ENCODE measurements at regions not wholly inside any gene's neighbourhood (a gene's known extent, or its start where the extent isn't known, plus 50 kb on each side); places are given as distances from the start of the nearest gene placed in this dataset.
"Not testable (repeated sequence)": the region's sequence is repeated elsewhere in the genome, so short reads cannot be mapped to it uniquely, and the experiment has no call there.

DNA sequence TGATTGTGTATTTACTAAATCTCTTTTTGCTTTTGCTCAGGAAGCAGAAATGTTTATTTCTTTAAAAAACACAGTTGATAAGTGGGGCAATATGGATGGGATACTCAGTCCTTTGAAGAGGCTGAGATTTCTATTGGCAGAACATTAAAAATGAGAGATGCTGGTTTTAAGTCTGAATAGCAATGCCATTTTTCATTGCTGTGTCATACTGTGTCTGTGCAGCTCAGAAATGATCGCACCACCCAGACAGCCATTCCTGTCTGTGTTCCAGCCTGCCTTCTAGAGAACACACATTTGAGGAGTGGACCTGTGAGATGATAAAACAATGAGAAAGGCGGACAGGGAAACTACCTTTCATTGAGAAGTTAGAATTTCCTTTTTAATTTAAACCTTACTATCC lies 231.2 kb upstream of the USP24 start:
- no peak for DNase-seq (ENCODE audit: low read depth)

DNA sequence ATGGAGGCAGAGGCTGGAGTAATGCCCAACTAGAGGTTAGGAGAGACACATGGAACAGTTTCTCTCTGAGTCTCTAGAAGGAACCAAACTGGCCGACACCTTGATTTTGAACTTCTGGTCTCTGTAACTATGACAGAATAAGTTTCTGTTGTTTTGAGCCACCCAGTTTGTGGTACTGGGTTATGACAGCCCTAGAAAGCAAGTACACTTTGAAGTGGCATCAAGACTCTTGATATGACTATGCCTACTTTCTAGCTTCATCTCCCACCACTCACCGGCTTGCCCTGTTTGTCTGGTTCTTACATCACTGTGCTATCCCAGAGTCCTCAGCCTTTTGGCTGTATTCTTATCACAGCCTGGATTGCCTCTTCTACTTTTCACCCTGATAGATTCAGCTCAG lies 230.3 kb upstream of the USP24 start:
- DNase-seq (ENCODE audit: low read depth), result no peak

DNA sequence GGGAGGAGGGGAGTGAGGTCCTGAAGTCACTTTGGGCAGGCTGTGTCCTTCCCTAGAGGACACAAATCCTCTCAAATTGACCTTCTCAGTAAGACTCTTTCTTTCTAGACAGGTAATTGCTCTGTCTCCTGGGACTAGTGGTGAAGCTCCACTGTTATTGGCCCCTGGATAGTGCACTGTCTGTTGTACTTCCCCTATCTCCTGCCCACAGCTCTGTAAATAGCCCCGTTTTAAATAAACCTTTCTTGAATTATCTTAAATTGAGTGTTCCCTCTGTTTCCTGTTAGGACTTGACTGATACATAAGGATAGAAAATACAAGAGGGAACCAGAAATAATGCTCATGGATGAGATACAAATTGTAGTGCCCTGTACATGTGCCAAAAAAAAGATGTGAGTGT lies 229.5 kb upstream of the USP24 start:
- no peak for DNase-seq (ENCODE audit: low read depth)

DNA sequence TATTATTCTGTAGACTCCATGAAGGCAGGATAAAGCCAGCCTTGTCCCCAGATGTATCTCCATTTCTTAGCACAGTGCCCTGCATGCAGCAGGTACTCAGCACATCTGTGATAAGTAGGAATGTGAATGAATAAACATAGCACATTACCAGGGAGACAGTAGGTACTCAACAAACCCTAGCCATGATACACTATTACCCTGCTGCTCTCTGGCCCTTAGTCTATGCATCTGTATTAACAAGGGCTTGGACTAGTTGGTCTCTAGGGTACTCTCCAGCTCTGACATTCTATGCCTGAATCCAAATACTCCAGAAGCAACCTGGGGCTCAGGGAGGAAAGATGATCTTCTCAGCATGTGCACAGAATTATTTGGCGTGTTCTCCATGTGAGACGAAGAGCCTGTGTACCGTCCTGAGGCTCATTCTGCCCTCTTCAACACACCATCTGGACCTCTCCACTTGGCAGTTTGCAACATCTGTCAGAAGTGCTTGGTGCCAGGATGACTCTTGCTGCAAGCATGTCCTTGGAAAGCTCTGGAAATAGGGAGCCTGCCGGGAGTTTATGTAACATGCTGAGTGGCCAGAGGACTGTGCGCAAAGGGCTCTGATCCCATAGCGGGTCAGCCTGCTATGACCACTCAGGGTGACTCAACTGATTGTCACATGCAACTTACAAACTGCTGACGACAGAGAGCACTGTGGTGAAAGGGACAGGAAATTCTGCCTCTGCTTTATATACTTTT lies 228.2 kb upstream of the USP24 start:
- no peak for DNase-seq (ENCODE audit: low read depth)

- DNase-seq (ENCODE audit: low read depth), result no peak
These were observed 226.3 kb upstream of the USP24 start for GRCh38 chr1:55441489-55441888.

- DNase-seq (ENCODE audit: low read depth), result no peak
These were observed 222.5 kb upstream of the USP24 start for GRCh38 chr1:55437692-55438091.

- DNase-seq (ENCODE audit: low read depth), result not testable (repeated sequence)
These were observed 215.6 kb upstream of the USP24 start for GRCh38 chr1:55430720-55431119.

DNA sequence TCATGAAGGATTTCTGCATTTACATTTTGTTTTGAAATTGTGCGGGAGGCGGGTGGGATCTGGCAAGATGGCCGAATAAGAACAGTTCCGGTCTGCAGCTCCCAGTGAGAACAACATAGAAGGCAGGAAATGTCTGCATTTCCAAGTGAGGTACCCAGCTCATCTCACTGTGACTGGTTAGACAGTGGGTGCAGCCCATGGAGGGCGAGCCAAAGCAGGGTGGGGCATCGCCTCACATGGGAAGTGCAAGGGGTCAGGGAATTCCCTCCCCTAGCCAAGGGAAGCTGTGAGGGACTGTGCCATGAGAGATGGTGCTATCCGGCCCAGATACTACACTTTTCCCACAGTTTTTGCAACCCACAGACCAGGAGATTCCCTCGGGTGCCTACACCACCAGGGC lies 215.0 kb upstream of the USP24 start:
- DNase-seq (ENCODE audit: low read depth), result not testable (repeated sequence)

DNA sequence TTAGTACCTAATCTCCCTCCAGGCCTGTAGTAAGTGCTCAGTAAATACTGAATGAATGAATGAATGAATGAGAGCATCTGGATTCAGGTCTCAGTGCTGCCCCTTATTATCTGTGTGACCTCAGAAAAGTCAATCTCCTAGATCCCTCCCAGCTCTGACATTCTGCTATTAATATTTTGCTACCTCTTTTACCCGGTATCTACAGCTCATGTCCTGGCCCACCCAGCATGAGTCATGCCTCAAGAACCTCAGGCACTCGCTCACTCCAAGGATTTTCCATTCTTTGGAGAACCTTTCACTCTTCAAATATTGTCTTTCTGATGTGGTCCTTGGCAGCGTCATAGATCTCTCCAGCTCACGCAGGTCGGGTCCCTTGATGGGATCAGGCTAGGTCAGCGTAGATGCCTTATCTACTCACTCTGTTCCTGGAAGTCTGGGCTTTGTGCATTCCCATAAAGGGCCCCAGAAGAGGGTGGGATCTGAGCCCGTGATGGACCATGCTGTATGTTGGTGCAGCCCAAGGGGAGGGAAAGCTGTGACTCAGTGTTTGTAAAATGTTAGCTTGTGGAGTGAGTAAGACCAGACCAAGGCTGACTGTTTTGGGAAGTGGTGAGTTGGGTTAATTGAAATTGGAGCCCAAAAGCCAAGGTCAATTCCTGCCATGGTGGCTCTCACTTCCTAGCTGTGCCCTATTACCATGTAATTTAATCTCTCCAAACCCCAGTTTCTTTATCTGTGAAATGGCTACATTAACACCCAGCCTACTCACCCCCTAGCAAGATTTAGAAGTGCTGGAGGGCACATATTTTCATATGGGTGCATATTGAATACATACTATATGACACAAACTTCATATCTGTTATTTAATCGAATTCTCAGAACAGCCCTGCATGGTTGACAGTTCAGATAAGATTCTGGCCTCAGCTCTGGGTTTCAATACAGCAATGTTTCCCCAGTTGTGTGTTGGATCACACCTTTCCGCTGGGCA lies 214.1 kb upstream of the USP24 start:
- no peak for DNase-seq (ENCODE audit: low read depth)

DNA sequence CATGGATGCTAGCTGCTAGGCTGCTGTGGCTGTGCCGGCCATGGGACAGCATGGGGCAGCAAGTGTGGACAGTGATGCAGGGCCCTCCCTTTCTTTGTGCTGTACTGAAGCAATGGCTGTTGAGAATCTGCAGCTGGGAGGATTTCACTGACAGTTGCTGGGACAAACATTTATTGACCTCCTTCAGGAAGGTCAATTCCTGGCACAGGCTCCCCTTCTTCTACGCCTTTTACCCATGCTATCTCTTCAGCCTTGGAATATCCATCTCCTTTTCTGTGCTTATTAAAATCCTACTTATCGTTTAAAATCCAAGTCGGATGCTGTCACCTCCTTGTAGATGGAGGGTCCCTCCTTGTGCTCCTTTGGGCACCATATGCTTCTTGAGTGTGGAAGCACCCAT lies 213.1 kb upstream of the USP24 start:
- DNase-seq (ENCODE audit: low read depth), result no peak

- no peak for DNase-seq (ENCODE audit: low read depth)
These were observed 212.4 kb upstream of the USP24 start for GRCh38 chr1:55427606-55428005.

- DNase-seq (ENCODE audit: low read depth), result no peak
These were observed 211.5 kb upstream of the USP24 start for GRCh38 chr1:55426619-55427018.

DNA sequence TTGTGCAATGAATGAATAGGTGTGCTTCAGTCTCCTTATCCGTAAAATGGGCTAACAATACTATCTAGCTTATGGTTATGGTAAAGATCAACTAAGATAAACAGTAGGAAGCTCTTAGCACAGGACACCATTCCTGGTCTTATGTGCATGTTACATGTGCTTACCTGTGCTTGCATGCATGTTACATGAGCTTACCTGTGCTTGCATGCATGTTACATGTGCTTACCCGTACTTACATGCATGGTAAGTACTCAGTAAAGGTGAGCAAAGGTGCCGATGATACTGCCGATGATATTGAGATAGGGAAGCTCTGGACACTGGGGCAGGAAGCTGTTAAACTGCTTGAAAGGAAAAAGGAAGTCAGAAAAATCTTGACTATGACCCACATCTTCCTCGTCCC lies 211.0 kb upstream of the USP24 start:
- DNase-seq (ENCODE audit: low read depth), result no peak

DNA sequence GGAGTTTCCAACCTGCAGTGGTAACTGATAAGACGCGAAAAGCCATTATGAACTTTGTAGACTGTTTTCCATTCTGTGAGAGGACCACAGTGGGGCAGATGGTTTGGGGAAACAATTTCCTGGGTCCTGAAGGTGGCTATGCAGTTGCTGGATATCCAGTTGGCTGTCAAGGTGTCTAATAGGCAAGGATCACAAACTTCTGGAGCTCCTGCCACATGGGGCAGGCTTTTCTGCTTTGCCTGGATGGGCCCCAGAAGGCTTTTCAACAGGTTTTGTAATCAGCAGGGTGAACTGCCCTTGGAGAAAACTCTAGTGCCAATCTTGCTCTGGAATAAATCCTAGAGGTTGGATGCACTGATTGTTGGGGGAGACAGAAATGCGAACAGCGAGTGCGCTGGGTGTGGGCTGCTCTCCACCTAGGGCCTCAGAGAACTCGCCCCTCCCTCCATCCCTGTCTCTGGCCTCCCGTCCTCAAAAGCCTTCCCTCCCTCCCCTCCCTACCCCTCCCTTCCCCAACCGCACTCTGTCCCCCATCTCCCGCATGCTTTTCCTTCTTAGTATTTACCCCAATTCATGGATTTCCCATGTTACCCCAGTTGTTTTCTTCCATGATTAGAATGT lies 210.3 kb upstream of the USP24 start:
- DNase-seq (ENCODE audit: low read depth), result no peak

DNA sequence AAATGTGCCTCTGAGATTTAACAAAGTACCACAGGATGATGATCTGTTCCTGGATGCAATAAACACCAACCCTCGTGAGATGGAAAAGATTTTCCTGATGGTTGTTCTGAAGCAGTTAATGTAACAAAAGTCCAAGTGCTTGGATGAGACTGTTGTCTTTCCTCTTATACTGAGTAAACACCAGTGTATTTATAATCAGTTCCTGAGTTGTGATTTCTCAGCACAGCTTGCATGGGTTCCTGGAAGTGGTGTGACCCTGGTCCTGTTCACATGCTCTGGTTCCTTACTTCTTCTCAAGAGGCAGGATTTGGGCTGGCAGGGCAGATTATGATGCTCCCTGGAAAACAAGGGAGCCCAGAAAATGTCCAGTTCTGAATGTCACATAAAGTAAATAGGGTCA lies 208.2 kb upstream of the USP24 start:
- no peak for DNase-seq (ENCODE audit: low read depth)

DNA sequence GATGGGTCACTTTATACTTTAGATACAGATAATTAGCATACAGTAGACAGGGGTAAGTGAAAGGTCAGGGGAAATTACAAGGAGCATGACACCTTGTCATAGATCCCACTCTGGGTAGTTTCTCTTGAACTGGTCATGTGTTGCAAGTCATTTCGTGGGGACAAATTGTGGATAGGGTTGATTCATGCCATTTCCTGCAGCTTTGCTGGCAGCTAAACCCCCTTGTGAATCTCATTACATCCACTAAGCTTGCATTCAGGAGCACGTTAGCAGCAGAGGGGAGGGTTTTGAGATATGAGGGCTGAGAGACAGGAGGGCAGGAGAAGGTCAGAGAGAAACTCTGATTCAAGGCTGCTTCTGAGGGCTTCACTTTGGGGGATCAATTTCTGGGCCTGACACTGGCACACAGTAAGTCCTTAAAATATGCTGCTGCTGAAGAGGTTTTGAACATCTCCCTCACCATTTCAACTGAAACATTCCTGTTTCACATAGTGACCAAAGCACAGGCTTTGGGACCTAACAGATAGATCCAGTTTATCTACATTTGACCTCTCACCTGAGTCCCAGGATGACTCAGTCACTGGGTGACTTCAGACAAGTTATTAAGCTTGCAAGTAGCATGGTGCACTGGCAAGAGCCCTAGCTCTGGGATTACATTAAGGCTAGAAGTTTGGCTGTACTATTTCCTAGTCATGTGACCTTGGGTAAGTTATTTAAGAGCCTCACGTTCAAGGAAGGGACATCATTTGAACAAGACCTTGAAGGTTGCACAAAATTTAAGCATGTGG lies 206.0 kb upstream of the USP24 start:
- no peak for DNase-seq (ENCODE audit: low read depth)

- DNase-seq (ENCODE audit: low read depth), result no peak
These were observed 204.9 kb upstream of the USP24 start for GRCh38 chr1:55420026-55420425.

GRCh38 chr1:55418208-55419000 lies 203.2 kb upstream of the USP24 start:
- no peak for DNase-seq (ENCODE audit: low read depth)

- no peak for DNase-seq (ENCODE audit: low read depth)
These were observed 201.1 kb upstream of the USP24 start for GRCh38 chr1:55416164-55416842.

DNA sequence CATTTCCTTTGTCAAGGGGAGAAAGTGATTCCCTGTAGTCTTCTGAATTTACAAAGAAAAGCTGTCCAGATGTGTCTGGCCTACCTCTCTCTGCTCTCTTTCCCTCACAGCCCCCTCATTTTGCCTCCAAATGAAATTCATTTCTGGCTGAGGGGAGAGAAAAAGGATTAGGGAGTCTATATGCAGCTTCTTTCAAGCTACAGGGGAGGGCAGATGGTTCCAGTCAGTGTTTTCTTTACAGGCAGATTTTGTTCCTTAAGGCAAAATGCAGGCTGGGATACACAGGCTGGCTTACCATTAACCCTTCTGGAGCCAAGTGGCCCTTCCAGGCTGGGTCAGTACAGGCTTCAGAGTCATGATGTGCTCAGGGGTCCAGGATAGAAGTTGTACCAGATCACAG lies 198.1 kb upstream of the USP24 start:
- no peak for DNase-seq (ENCODE audit: low read depth)

- no peak for DNase-seq (ENCODE audit: low read depth)
These were observed 196.9 kb upstream of the USP24 start for GRCh38 chr1:55412060-55412459.
